ENCODE measurements at regions not wholly inside any gene's neighbourhood (a gene's known extent, or its start where the extent isn't known, plus 50 kb on each side); places are given as distances from the start of the nearest gene placed in this dataset.

DNA sequence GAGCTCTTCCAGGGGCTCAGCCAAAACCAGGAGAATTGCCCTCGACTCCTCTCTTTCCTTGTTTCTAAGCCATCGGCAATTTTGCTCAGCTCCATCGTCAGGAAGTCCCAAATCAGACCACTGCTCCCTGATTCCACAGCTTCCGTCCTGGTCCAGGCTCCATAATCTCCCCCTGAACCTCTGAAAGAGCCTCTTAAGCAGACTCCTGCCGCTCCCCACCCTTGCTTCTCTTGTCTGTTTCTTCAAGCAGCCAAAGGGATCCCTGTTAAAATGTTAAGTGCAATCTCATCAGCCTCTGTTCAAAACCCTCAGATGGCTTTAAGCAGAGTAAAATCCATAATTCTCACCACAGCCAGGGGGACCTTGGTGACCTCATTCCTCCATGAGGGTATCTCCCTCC lies 244.7 kb upstream of the SPTLC3 start:
- no peak for TF ChIP-seq REST (IDR thresholded peaks at IDR 0.05; ENCODE audit: low read depth)
- no peak for TF ChIP-seq NFIC (IDR thresholded peaks at IDR 0.05)
- TF ChIP-seq TAF1 (IDR thresholded peaks at IDR 0.05; ENCODE audit: low read depth) = no peak
- TF ChIP-seq, protein P1, sequence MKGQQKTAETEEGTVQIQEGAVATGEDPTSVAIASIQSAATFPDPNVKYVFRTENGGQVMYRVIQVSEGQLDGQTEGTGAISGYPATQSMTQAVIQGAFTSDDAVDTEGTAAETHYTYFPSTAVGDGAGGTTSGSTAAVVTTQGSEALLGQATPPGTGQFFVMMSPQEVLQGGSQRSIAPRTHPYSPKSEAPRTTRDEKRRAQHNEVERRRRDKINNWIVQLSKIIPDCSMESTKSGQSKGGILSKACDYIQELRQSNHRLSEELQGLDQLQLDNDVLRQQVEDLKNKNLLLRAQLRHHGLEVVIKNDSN (IDR thresholded peaks at IDR 0.05) = no peak
- TF ChIP-seq, protein P2, sequence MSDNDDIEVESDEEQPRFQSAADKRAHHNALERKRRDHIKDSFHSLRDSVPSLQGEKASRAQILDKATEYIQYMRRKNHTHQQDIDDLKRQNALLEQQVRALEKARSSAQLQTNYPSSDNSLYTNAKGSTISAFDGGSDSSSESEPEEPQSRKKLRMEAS (IDR thresholded peaks at IDR 0.05) = no peak

- TF ChIP-seq REST (IDR thresholded peaks at IDR 0.05; ENCODE audit: low read depth) (no peak), YY1 (IDR thresholded peaks at IDR 0.05; ENCODE audit: low read depth) (no peak), ZBTB7A (IDR thresholded peaks at IDR 0.05; ENCODE audit: low read depth) (no peak), CEBPB (IDR thresholded peaks at IDR 0.05) (no peak), TAF1 (IDR thresholded peaks at IDR 0.05; ENCODE audit: low read depth) (no peak), CREB1 (IDR thresholded peaks at IDR 0.05; ENCODE audit: low read depth) (no peak), EP300 (IDR thresholded peaks at IDR 0.05; ENCODE audit: borderline replicate concordance) (no peak), TCF12 (IDR thresholded peaks at IDR 0.05; ENCODE audit: low read depth) (no peak), RAD21 (IDR thresholded peaks at IDR 0.05; ENCODE audit: low read depth) (no peak), TEAD4 (IDR thresholded peaks at IDR 0.05) (no peak), NFIC (IDR thresholded peaks at IDR 0.05) (no peak), EGR1 (IDR thresholded peaks at IDR 0.05) (no peak), FOXM1 (IDR thresholded peaks at IDR 0.05; ENCODE audit: borderline replicate concordance, low read depth) (no peak)
- TF ChIP-seq, protein P1 (IDR thresholded peaks at IDR 0.05) = no peak
- TF ChIP-seq, protein P2 (IDR thresholded peaks at IDR 0.05) = no peak
Observed at GRCh38 chr20:12764851-12765250, 243.9 kb upstream of the SPTLC3 start.

DNA sequence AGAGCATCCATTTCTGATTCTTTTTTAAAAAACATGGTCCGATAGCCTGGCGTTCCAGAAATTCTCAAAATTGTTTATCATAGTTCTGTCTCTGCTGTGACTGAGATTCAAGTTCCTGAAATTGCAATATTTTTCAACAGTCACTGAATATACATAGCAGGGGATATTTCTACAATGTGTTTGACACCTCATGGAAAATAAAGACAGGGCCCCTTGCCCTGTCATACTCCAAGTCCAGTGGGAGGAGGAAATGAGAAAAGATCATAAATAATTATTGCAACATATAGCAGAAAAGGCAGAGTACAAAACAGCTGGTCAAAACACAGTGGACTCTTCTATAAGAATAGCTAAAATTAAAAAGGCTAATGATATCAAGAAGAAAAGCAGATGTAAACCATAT lies 234.8 kb upstream of the SPTLC3 start:
- TF ChIP-seq FOXM1 (IDR thresholded peaks at IDR 0.05; ENCODE audit: borderline replicate concordance, low read depth) (no peak), EP300 (IDR thresholded peaks at IDR 0.05; ENCODE audit: borderline replicate concordance) (no peak), CREB1 (IDR thresholded peaks at IDR 0.05; ENCODE audit: low read depth) (no peak), TAF1 (IDR thresholded peaks at IDR 0.05; ENCODE audit: low read depth) (no peak), REST (IDR thresholded peaks at IDR 0.05; ENCODE audit: low read depth) (no peak), CEBPB (IDR thresholded peaks at IDR 0.05) (no peak), TCF12 (IDR thresholded peaks at IDR 0.05; ENCODE audit: low read depth) (no peak), EGR1 (IDR thresholded peaks at IDR 0.05) (no peak), ZBTB7A (IDR thresholded peaks at IDR 0.05; ENCODE audit: low read depth) (no peak), RAD21 (IDR thresholded peaks at IDR 0.05; ENCODE audit: low read depth) (no peak), TEAD4 (IDR thresholded peaks at IDR 0.05) (no peak)
- TF ChIP-seq, protein P1 (IDR thresholded peaks at IDR 0.05) = no peak
- TF ChIP-seq, protein P2 (IDR thresholded peaks at IDR 0.05) = no peak

DNA sequence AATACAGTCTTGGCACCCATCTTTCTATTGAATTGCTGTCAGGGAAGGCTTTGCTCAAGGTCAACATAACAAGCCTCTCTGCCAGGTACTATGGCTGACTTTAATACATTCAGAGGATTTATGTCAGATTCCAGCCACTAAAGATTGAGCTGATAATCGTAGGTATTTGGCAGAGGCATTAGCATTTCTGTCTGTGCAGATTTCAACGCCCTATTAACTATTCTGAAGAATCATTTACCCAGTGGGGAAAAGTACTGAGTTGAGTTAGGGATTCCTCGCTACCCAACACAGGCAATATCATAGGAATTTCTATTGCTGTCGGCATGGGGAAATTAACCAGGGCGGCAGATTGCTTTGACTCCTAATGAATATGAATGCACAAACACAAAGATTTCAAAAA lies 233.7 kb upstream of the SPTLC3 start:
- TF ChIP-seq CREB1 (IDR thresholded peaks at IDR 0.05; ENCODE audit: low read depth) = no peak
- TF ChIP-seq, protein P1 (IDR thresholded peaks at IDR 0.05) = no peak
- no peak for TF ChIP-seq TEAD4 (IDR thresholded peaks at IDR 0.05)
- TF ChIP-seq EP300 (IDR thresholded peaks at IDR 0.05; ENCODE audit: borderline replicate concordance) = no peak
- TF ChIP-seq TAF1 (IDR thresholded peaks at IDR 0.05; ENCODE audit: low read depth) = no peak
- no peak for TF ChIP-seq RAD21 (IDR thresholded peaks at IDR 0.05; ENCODE audit: low read depth)
- no peak for TF ChIP-seq FOXM1 (IDR thresholded peaks at IDR 0.05; ENCODE audit: borderline replicate concordance, low read depth)
- TF ChIP-seq REST (IDR thresholded peaks at IDR 0.05; ENCODE audit: low read depth) = no peak
- no peak for TF ChIP-seq TCF12 (IDR thresholded peaks at IDR 0.05; ENCODE audit: low read depth)
- TF ChIP-seq, protein P2 (IDR thresholded peaks at IDR 0.05) = no peak
- TF ChIP-seq NFIC (IDR thresholded peaks at IDR 0.05) = no peak
- TF ChIP-seq ZBTB7A (IDR thresholded peaks at IDR 0.05; ENCODE audit: low read depth) = no peak
- TF ChIP-seq EGR1 (IDR thresholded peaks at IDR 0.05) = no peak
- TF ChIP-seq CEBPB (IDR thresholded peaks at IDR 0.05) = no peak
- no peak for TF ChIP-seq YY1 (IDR thresholded peaks at IDR 0.05; ENCODE audit: low read depth)

All from Ishikawa (cell line).